ENCODE measurements at regions not wholly inside any gene's neighbourhood (a gene's known extent, or its start where the extent isn't known, plus 50 kb on each side); places are given as distances from the start of the nearest gene placed in this dataset.

GRCh38 chr12:127780881-127781280 is 486.1 kb upstream of the TMEM132C start:
- DNase-seq (ENCODE audit: low spot score) (no peak), ATAC-seq (no peak)
- H3K4me2 ChIP-seq = no peak overlapping the region
- Mint-ChIP-seq H3K36me3 (ENCODE audit: low read depth) (peaks cover 54% of the 10 kb centered on the region), H3K4me1 (no peaks in the 10 kb centered on the region), H3K27me3 (ENCODE audit: insufficient read depth, low read depth, poor library complexity) (peaks cover 5% of the 10 kb centered on the region), H3K4me3 (no peak overlapping the region), H3K9me3 (peaks cover 97% of the 10 kb centered on the region), H3K27ac (no peak overlapping the region)
- H3F3A ChIP-seq (replicated peaks; ENCODE audit: low read depth) = no peaks in the 10 kb centered on the region
- H4K20me1 ChIP-seq (replicated peaks; ENCODE audit: insufficient read depth) = no peaks in the 10 kb centered on the region
- H2AFZ ChIP-seq = no peak overlapping the region
- no peak overlapping the region for H3K4me3 ChIP-seq
- no peaks in the 10 kb centered on the region for H3K36me3 ChIP-seq (ENCODE audit: insufficient read depth)
- H3K27me3 ChIP-seq (ENCODE audit: insufficient read depth) = no peaks in the 10 kb centered on the region
- H3K27ac ChIP-seq (ENCODE audit: low read depth) = no peak overlapping the region
- H3K4me1 ChIP-seq (ENCODE audit: insufficient read depth) = no peaks in the 10 kb centered on the region
- no peaks in the 10 kb centered on the region for H3K79me2 ChIP-seq (replicated peaks; ENCODE audit: insufficient read depth)
- TF ChIP-seq ZNF462 (CRISPR knock-in tag; IDR thresholded peaks at IDR 0.05) = no peak
- no peak for TF ChIP-seq NANOG (IDR thresholded peaks at IDR 0.05; ENCODE audit: borderline replicate concordance)
- no peak for TF ChIP-seq EZH2phosphoT487 (IDR thresholded peaks at IDR 0.05; ENCODE audit: unreplicated experiment)
- H3K9me2 ChIP-seq (ENCODE audit: insufficient read depth) = no peaks in the 10 kb centered on the region

DNA sequence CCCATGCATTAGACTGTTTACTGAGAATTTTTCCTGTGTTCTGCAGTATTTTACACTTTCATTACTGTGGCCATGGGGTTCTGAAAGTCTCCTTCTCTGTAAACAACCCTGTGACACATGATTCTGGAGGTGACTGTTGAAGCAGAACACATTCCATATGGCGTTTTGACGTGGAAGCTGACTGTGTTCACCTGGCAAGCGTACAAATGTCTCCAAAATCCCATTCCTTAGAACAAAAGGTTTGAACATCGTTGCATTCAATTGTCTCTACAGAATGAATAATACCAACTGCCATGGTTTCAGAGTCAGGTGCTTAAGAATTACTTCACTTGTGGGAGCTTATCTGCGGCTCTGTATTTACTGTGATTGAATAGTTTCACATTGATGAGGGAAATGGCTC is 485.6 kb upstream of the TMEM132C start:
- Mint-ChIP-seq H3K27me3 (ENCODE audit: insufficient read depth, low read depth, poor library complexity) (peaks cover 5% of the 10 kb centered on the region), H3K4me3 (no peak overlapping the region), H3K9me3 (peaks cover 97% of the 10 kb centered on the region), H3K4me1 (no peaks in the 10 kb centered on the region), H3K36me3 (ENCODE audit: low read depth) (peaks cover 54% of the 10 kb centered on the region), H3K27ac (no peak overlapping the region)
- no peaks in the 10 kb centered on the region for H3K36me3 ChIP-seq (ENCODE audit: insufficient read depth)
- H3K27ac ChIP-seq (ENCODE audit: low read depth) = no peak overlapping the region
- H3K9me2 ChIP-seq (ENCODE audit: insufficient read depth) = no peaks in the 10 kb centered on the region
- no peaks in the 10 kb centered on the region for H4K20me1 ChIP-seq (replicated peaks; ENCODE audit: insufficient read depth)
- H3K27me3 ChIP-seq (ENCODE audit: insufficient read depth) = no peaks in the 10 kb centered on the region
- no peak overlapping the region for H3K4me3 ChIP-seq
- H3K79me2 ChIP-seq (replicated peaks; ENCODE audit: insufficient read depth) = no peaks in the 10 kb centered on the region
- no peak overlapping the region for H3K4me2 ChIP-seq
- H2AFZ ChIP-seq = no peak overlapping the region
- ATAC-seq (no peak), DNase-seq (ENCODE audit: low spot score) (no peak)
- H3K4me1 ChIP-seq (ENCODE audit: insufficient read depth) = no peaks in the 10 kb centered on the region
- H3F3A ChIP-seq (replicated peaks; ENCODE audit: low read depth) = no peaks in the 10 kb centered on the region
- TF ChIP-seq STAT1 (IDR thresholded peaks at IDR 0.05; ENCODE audit: unreplicated experiment) (no peak), ZNF331 (CRISPR knock-in tag; IDR thresholded peaks at IDR 0.05; ENCODE audit: low read depth) (no peak), EZH2 (IDR thresholded peaks at IDR 0.05; ENCODE audit: low read depth, unreplicated experiment) (no peak), REST (IDR thresholded peaks at IDR 0.05; ENCODE audit: unreplicated experiment) (no peak)
